ENCODE measurements at regions not wholly inside any gene's neighbourhood (a gene's known extent, or its start where the extent isn't known, plus 50 kb on each side); places are given as distances from the start of the nearest gene placed in this dataset.

DNA sequence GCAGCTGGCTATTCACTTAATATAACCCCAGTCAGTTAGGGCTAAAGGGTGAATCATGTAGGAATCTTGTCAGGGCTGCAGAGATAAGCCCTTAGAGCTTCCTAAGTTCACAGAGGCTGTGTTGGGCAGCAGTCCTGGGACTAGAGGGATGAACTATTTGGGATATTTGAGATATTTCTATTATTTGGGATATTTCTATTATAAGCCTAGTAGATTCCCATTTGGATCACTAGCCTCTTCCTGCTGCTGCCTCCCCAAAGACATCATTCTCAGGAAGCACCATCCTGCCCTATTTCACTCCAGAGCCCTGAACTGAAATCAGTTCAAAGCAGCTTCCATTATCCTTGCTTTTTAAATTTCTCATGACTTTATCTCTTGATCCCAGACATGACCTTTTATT lies 501.3 kb downstream of the NUF2 start:
- H2AFZ ChIP-seq (ENCODE audit: control insufficient read depth, low read depth, low read length): no peak overlapping the region
- no TSS peak for BruUV-seq (replicated peaks)
- ChIA-PET POLR2A (no interaction called here), RAD21 (ENCODE audit: unreplicated experiment) (no interaction called here), SMC1A (ENCODE audit: uncharacterized antibody, unreplicated experiment) (no interaction called here), CTCF (interaction anchor here (1.0 kb wide), 1 partner anchor 16 kb away, joined by 3 read pairs; no protein-coding TSS in a partner anchor)
- no peaks in the 10 kb centered on the region for H3K4me1 ChIP-seq (ENCODE audit: control insufficient read depth, insufficient read depth, low read length)
- H4K20me1 ChIP-seq (ENCODE audit: control insufficient read depth, insufficient read depth): no peaks in the 10 kb centered on the region
- no peak overlapping the region for H3K9ac ChIP-seq (ENCODE audit: control insufficient read depth, insufficient read depth, low read length)
- H3K27ac ChIP-seq (ENCODE audit: control insufficient read depth, insufficient read depth): no peak overlapping the region
- H3K4me3 ChIP-seq: no peak overlapping the region
- FAIRE-seq: no peak
- H3K4me2 ChIP-seq (ENCODE audit: control insufficient read depth, insufficient read depth): no peak overlapping the region
- ATAC-seq: no peak
- no peaks in the 10 kb centered on the region for H3K27me3 ChIP-seq (replicated peaks in 1 of 2; ENCODE audit: control insufficient read depth in 2 of 2, insufficient read depth in 2 of 2, low read length in 1 of 2)
- H3K9me3 ChIP-seq (replicated peaks; ENCODE audit: control insufficient read depth, insufficient read depth, low read length): no peaks in the 10 kb centered on the region
- intact Hi-C loops (cut with micrococcal nuclease; ENCODE audit: unreplicated experiment) (loop anchor here (10.0 kb wide), 1 partner anchor 962 kb away; no protein-coding TSS in a partner anchor), in situ Hi-C loops (cut with MboI) (no loop called here)
- H3K79me2 ChIP-seq (ENCODE audit: control insufficient read depth, insufficient read depth, low read length): no peaks in the 10 kb centered on the region
- no peaks in the 10 kb centered on the region for H3K36me3 ChIP-seq (ENCODE audit: control insufficient read depth in 2 of 2, insufficient read depth in 2 of 2, low read length in 1 of 2)
- DNase-seq (ENCODE audit: low read depth, low spot score): no peak
- TF ChIP-seq RB1 (IDR thresholded peaks at IDR 0.05; ENCODE audit: borderline replicate concordance): no peak
- no peak for TF ChIP-seq NFIC (IDR thresholded peaks at IDR 0.05; ENCODE audit: low read depth, low read length)
- TF ChIP-seq, protein P1, sequence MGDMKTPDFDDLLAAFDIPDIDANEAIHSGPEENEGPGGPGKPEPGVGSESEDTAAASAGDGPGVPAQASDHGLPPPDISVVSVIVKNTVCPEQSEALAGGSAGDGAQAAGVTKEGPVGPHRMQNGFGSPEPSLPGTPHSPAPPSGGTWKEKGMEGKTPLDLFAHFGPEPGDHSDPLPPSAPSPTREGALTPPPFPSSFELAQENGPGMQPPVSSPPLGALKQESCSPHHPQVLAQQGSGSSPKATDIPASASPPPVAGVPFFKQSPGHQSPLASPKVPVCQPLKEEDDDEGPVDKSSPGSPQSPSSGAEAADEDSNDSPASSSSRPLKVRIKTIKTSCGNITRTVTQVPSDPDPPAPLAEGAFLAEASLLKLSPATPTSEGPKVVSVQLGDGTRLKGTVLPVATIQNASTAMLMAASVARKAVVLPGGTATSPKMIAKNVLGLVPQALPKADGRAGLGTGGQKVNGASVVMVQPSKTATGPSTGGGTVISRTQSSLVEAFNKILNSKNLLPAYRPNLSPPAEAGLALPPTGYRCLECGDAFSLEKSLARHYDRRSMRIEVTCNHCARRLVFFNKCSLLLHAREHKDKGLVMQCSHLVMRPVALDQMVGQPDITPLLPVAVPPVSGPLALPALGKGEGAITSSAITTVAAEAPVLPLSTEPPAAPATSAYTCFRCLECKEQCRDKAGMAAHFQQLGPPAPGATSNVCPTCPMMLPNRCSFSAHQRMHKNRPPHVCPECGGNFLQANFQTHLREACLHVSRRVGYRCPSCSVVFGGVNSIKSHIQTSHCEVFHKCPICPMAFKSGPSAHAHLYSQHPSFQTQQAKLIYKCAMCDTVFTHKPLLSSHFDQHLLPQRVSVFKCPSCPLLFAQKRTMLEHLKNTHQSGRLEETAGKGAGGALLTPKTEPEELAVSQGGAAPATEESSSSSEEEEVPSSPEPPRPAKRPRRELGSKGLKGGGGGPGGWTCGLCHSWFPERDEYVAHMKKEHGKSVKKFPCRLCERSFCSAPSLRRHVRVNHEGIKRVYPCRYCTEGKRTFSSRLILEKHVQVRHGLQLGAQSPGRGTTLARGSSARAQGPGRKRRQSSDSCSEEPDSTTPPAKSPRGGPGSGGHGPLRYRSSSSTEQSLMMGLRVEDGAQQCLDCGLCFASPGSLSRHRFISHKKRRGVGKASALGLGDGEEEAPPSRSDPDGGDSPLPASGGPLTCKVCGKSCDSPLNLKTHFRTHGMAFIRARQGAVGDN (IDR thresholded peaks at IDR 0.05): no peak
- TF ChIP-seq ZSCAN29 (IDR thresholded peaks at IDR 0.05): no peak
- no peak for TF ChIP-seq HDAC6 (IDR thresholded peaks at IDR 0.05; ENCODE audit: unreplicated experiment)
- TF ChIP-seq STAT1 (conservative IDR thresholded peaks at IDR 0.05): no peak
- TF ChIP-seq ZNF24 (IDR thresholded peaks at IDR 0.05): no peak
- no peak for TF ChIP-seq CHD4 (IDR thresholded peaks at IDR 0.05)
- no peak for TF ChIP-seq GABPA (IDR thresholded peaks at IDR 0.05; ENCODE audit: low read depth)
- TF ChIP-seq MEF2B (IDR thresholded peaks at IDR 0.05; ENCODE audit: partially characterized antibody, poor library complexity, severe bottlenecking): no peak
- no peak for TF ChIP-seq RCOR1 (conservative IDR thresholded peaks at IDR 0.05; ENCODE audit: low read depth, low read length)
- TF ChIP-seq ZNF592 (IDR thresholded peaks at IDR 0.05): no peak
- TF ChIP-seq RFX5 (IDR thresholded peaks at IDR 0.05; ENCODE audit: low read depth, low read length): no peak
- TF ChIP-seq POLR2AphosphoS2 (IDR thresholded peaks at IDR 0.05; ENCODE audit: low read depth, low read length): no peak
- no peak for TF ChIP-seq ATF3 (IDR thresholded peaks at IDR 0.05; ENCODE audit: borderline replicate concordance, extremely low read depth, low read depth, low read length)
- TF ChIP-seq CREB1 (IDR thresholded peaks at IDR 0.05; ENCODE audit: low read depth): no peak
- TF ChIP-seq, protein P2, sequence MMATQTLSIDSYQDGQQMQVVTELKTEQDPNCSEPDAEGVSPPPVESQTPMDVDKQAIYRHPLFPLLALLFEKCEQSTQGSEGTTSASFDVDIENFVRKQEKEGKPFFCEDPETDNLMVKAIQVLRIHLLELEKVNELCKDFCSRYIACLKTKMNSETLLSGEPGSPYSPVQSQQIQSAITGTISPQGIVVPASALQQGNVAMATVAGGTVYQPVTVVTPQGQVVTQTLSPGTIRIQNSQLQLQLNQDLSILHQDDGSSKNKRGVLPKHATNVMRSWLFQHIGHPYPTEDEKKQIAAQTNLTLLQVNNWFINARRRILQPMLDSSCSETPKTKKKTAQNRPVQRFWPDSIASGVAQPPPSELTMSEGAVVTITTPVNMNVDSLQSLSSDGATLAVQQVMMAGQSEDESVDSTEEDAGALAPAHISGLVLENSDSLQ (IDR thresholded peaks at IDR 0.05): no peak
- no peak for TF ChIP-seq NFYB (IDR thresholded peaks at IDR 0.05; ENCODE audit: insufficient read depth, low read depth, low read length)
